ENCODE measurements at regions not wholly inside any gene's neighbourhood (a gene's known extent, or its start where the extent isn't known, plus 50 kb on each side); places are given as distances from the start of the nearest gene placed in this dataset.

DNA sequence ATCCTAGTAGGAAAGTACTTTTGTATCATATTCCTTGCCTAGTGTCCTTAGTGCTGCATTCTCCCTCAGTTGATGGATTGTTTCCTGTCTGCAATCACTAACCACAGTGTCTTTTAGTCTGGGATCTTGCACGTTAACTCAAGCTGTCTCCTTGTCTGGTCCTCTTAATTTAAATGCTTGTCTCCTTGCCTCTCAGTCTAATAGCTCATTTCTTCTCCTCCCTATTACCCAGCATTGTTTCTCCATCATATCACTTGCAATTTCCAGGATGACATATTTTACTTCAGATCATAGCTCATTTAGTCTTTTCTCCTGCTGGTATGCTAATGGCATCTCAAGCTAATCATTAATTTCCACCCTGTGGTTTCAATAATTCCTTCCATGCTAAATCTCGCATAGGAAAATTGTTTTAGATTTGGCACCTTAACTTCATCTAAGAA is 2052.0 kb upstream of the C9orf72 start:
- no peak overlapping the region for H3K4me2 ChIP-seq (ENCODE audit: low read length)
- no peak overlapping the region for H3K27ac ChIP-seq (ENCODE audit: low read depth, low read length)
- H3K27me3 ChIP-seq (ENCODE audit: insufficient read depth, low read length) = no peaks in the 10 kb centered on the region
- no peaks in the 10 kb centered on the region for H3K4me1 ChIP-seq (ENCODE audit: control insufficient read depth in 1 of 2, insufficient read depth in 2 of 2, low read length in 2 of 2)
- BruUV-seq (replicated peaks) = no TSS peak
- H3K4me3 ChIP-seq (replicated peaks in 1 of 2; ENCODE audit: low read depth in 1 of 2, low read length in 2 of 2) = no peak overlapping the region
- ChIA-PET CTCF (no interaction called here), RAD21 (ENCODE audit: low non-redundant PET in 1 of 2, low total read pairs in 2 of 2, uncharacterized antibody in 2 of 2, unreplicated experiment in 2 of 2) (no interaction called here), POLR2A (no interaction called here)
- TF ChIP-seq, protein P1, sequence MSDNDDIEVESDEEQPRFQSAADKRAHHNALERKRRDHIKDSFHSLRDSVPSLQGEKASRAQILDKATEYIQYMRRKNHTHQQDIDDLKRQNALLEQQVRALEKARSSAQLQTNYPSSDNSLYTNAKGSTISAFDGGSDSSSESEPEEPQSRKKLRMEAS (IDR thresholded peaks at IDR 0.05) = no peak
- TF ChIP-seq EGR1 (IDR thresholded peaks at IDR 0.05; ENCODE audit: low read depth) (no peak), SRF (IDR thresholded peaks at IDR 0.05; ENCODE audit: low read depth) (no peak), YY1 (IDR thresholded peaks at IDR 0.05; ENCODE audit: extremely low read depth, insufficient replicate concordance, low read depth, low read length) (no peak), CBX3 (IDR thresholded peaks at IDR 0.05; ENCODE audit: low read depth) (no peak), ELF1 (IDR thresholded peaks at IDR 0.05; ENCODE audit: borderline replicate concordance, low read depth) (no peak), POLR2A (IDR thresholded peaks at IDR 0.05; ENCODE audit: borderline replicate concordance, extremely low read depth, insufficient read depth, insufficient read length) (no peak), EZH2phosphoT487 (IDR thresholded peaks at IDR 0.05; ENCODE audit: borderline replicate concordance) (no peak), RAD21 (IDR thresholded peaks at IDR 0.05; ENCODE audit: low read depth) (no peak), TCF7L2 (IDR thresholded peaks at IDR 0.05; ENCODE audit: borderline replicate concordance, extremely low read depth, insufficient read depth, insufficient read length) (no peak), FOSL1 (IDR thresholded peaks at IDR 0.05; ENCODE audit: low read depth) (no peak), SIN3A (IDR thresholded peaks at IDR 0.05; ENCODE audit: low read depth) (no peak)
- TF ChIP-seq, protein P2, sequence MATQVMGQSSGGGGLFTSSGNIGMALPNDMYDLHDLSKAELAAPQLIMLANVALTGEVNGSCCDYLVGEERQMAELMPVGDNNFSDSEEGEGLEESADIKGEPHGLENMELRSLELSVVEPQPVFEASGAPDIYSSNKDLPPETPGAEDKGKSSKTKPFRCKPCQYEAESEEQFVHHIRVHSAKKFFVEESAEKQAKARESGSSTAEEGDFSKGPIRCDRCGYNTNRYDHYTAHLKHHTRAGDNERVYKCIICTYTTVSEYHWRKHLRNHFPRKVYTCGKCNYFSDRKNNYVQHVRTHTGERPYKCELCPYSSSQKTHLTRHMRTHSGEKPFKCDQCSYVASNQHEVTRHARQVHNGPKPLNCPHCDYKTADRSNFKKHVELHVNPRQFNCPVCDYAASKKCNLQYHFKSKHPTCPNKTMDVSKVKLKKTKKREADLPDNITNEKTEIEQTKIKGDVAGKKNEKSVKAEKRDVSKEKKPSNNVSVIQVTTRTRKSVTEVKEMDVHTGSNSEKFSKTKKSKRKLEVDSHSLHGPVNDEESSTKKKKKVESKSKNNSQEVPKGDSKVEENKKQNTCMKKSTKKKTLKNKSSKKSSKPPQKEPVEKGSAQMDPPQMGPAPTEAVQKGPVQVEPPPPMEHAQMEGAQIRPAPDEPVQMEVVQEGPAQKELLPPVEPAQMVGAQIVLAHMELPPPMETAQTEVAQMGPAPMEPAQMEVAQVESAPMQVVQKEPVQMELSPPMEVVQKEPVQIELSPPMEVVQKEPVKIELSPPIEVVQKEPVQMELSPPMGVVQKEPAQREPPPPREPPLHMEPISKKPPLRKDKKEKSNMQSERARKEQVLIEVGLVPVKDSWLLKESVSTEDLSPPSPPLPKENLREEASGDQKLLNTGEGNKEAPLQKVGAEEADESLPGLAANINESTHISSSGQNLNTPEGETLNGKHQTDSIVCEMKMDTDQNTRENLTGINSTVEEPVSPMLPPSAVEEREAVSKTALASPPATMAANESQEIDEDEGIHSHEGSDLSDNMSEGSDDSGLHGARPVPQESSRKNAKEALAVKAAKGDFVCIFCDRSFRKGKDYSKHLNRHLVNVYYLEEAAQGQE (IDR thresholded peaks at IDR 0.05; ENCODE audit: low read depth) = no peak
- TF ChIP-seq, protein P3, sequence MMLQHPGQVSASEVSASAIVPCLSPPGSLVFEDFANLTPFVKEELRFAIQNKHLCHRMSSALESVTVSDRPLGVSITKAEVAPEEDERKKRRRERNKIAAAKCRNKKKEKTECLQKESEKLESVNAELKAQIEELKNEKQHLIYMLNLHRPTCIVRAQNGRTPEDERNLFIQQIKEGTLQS (IDR thresholded peaks at IDR 0.05) = no peak
- TF ChIP-seq, protein P4, sequence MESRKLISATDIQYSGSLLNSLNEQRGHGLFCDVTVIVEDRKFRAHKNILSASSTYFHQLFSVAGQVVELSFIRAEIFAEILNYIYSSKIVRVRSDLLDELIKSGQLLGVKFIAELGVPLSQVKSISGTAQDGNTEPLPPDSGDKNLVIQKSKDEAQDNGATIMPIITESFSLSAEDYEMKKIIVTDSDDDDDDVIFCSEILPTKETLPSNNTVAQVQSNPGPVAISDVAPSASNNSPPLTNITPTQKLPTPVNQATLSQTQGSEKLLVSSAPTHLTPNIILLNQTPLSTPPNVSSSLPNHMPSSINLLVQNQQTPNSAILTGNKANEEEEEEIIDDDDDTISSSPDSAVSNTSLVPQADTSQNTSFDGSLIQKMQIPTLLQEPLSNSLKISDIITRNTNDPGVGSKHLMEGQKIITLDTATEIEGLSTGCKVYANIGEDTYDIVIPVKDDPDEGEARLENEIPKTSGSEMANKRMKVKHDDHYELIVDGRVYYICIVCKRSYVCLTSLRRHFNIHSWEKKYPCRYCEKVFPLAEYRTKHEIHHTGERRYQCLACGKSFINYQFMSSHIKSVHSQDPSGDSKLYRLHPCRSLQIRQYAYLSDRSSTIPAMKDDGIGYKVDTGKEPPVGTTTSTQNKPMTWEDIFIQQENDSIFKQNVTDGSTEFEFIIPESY (IDR thresholded peaks at IDR 0.05; ENCODE audit: extremely low read depth, insufficient replicate concordance, low read length) = no peak
- TF ChIP-seq, protein P5, sequence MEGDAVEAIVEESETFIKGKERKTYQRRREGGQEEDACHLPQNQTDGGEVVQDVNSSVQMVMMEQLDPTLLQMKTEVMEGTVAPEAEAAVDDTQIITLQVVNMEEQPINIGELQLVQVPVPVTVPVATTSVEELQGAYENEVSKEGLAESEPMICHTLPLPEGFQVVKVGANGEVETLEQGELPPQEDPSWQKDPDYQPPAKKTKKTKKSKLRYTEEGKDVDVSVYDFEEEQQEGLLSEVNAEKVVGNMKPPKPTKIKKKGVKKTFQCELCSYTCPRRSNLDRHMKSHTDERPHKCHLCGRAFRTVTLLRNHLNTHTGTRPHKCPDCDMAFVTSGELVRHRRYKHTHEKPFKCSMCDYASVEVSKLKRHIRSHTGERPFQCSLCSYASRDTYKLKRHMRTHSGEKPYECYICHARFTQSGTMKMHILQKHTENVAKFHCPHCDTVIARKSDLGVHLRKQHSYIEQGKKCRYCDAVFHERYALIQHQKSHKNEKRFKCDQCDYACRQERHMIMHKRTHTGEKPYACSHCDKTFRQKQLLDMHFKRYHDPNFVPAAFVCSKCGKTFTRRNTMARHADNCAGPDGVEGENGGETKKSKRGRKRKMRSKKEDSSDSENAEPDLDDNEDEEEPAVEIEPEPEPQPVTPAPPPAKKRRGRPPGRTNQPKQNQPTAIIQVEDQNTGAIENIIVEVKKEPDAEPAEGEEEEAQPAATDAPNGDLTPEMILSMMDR (IDR thresholded peaks at IDR 0.05 in 2 of 3, conservative IDR thresholded peaks at IDR 0.05 in 1 of 3; ENCODE audit: borderline replicate concordance in 1 of 3, insufficient read depth in 1 of 3, low read depth in 2 of 3, low read length in 2 of 3) = no peak
- H2AFZ ChIP-seq (ENCODE audit: low read depth, low read length, poor library complexity, severe bottlenecking) = no peak overlapping the region
- no peaks in the 10 kb centered on the region for H3K9me3 ChIP-seq (ENCODE audit: control insufficient read depth in 1 of 2, insufficient read depth in 1 of 2, low read depth in 1 of 2, low read length in 2 of 2)
- DNase-seq (ENCODE audit: low read depth, low spot score) = no peak
- H3K9me2 ChIP-seq (ENCODE audit: insufficient read depth) = no peaks in the 10 kb centered on the region
- intact Hi-C loops (cut with micrococcal nuclease) = no loop called here
- H4K20me1 ChIP-seq (ENCODE audit: insufficient read depth) = no peaks in the 10 kb centered on the region
- ATAC-seq = no peak
- H3K9ac ChIP-seq (ENCODE audit: low read length) = no peak overlapping the region
- H3K79me2 ChIP-seq (ENCODE audit: insufficient read depth, low read length) = no peaks in the 10 kb centered on the region
- H3K36me3 ChIP-seq (ENCODE audit: control insufficient read depth in 1 of 2, insufficient read depth in 2 of 2, low read length in 2 of 2) = no peaks in the 10 kb centered on the region
